GM19239 (cell line): ENCODE measurements at regions not wholly inside any gene's neighbourhood (a gene's known extent, or its start where the extent isn't known, plus 50 kb on each side); places are given as distances from the start of the nearest gene placed in this dataset.
A peak's percentile ranks its signal among the peaks of the same experiment; 100 is the strongest.
"Not testable (repeated sequence)": the region's sequence is repeated elsewhere in the genome, so short reads cannot be mapped to it uniquely, and the experiment has no call there.

Experiments
- DNase-seq: peaks from one replicate; pipeline ENCODE4 v3.0.0; 2011; ENCODE audit warnings: low spot score; ENCODE audit not compliant: insufficient read length
- FAIRE-seq: peaks from 2 replicates; lab custom pipeline; 2011; peaks lifted over from hg19 to GRCh38; lab: Jason Lieb, UNC

GRCh38 chr6:144390202-144390601, 105.1 kb downstream of the UTRN start:
- FAIRE-seq (no peak), DNase-seq (no peak)

DNA sequence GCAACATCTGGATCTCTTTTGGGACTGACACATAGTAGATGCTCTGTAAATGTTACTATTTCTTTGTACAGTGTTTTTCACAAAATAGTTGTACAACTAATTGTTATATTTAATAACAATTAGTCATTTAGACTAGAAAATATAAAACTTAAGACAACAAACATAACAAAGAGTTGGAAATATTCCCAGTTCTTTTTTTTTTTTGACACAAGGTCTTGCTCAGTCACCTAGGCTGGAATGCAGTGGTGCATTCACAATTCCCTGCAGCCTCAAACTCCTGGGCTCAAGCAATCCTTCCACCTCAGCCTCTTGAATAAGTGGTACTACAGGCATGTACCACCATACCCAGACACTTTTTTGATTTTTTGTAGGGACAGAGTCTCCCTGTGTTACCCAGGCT, 105.8 kb downstream of the UTRN start:
- no peak for DNase-seq
- no peak for FAIRE-seq

GRCh38 chr6:144392536-144392935, 107.4 kb downstream of the UTRN start:
- DNase-seq = no peak
- FAIRE-seq = no peak

- FAIRE-seq = no peak
- DNase-seq = no peak
Observed at GRCh38 chr6:144394210-144394609, 109.1 kb downstream of the UTRN start.

DNA sequence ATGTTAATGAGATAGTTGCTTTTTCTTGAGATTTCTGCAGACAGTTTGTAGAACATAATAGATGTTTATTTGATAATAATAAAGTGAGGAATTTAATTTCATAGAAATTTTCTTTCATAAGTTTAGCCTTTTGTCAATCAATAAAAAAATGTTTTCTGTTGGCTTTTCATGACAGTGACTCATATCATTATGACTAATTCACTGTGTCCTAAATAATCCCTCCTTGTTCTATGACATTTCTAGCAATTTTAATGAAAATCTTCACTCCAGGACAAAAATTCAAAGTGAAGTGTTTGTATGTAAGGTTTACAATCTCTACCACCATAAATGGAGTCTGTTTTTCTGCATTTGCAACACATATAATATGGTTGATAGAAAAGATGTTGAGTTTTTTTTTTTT, 109.9 kb downstream of the UTRN start:
- DNase-seq = no peak
- FAIRE-seq = no peak

DNA sequence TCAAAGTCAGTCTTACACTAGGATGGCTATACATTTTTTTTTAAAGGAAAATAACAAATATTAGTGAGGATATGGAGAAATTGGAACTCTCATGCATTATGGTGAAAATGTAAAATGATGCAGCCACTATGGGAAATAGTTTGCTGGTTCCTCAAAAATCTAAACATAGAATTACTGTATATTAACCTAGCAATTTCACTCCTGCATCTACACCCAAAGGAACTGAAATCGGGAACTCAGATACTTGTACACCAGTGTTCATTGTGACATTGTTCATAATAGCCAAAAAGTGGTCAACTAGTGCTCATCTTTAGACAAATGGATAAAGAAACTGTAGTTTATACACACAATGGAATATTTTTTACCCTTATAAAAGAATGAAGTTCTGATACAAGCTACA, 110.7 kb downstream of the UTRN start:
- FAIRE-seq (peak; percentile 35), DNase-seq (no peak)

DNA sequence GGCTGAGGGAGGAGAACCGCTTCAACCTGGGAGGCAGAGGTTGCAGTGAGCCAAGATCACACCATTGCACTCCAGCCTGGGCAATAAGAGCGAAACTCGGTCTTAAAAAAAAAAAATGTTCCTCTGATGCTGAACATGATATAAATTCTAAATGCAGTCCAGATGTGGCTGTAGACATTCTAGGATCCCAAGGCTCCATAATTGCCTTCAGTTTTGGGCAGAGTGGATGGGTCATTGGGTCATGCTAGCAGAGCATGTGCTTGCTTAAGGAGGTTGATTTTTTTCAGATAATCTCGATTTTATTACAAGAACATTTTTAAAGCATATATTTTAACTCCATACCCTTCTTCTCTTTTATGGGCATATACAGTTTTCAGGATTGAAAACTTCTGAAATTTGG, 112.0 kb downstream of the UTRN start:
- DNase-seq (no peak), FAIRE-seq (no peak)

GRCh38 chr6:144400321-144400720, 115.2 kb downstream of the UTRN start:
- DNase-seq (no peak), FAIRE-seq (no peak)

- no peak for DNase-seq
- FAIRE-seq = no peak
Observed at GRCh38 chr6:144401736-144402733, 116.9 kb downstream of the UTRN start.

DNA sequence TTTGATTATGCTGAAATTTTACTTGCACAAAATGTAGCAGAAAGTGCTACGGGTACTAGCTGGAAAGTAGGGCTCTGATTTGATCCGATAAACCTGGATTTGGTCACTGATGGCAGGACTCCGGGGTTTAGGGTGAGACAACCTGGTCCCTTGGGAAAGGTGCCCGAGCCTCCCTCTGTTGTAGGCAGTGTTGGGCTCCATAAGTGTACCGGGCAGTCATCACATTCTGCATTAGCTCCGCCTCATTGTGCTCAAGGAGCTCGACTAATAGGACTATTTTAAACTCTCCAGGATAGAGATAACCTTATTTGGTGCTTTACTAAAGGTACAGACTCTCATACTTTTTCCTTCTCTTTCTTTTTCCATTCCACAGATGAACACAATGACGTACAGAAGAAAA, 117.6 kb downstream of the UTRN start:
- FAIRE-seq = no peak
- no peak for DNase-seq

DNA sequence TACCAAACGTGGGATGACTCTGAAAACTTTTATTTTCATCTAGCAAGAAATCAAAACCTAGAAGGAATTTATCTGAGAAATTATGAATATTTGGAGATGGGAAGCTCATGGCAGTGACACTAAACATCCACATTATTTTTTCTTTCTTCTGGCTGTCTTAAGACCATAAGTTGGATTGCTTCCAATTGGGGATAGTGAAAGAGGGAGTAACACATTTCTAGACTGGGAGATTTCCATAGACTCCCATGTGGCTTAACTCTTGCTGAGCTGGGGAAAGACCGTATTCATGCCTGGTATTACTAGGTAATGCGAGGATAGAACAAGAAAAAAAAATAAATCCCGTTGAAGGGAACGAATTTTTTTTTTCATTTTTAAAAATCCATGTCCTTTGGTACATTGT, 120.0 kb downstream of the UTRN start:
- FAIRE-seq (no peak), DNase-seq (no peak)

DNA sequence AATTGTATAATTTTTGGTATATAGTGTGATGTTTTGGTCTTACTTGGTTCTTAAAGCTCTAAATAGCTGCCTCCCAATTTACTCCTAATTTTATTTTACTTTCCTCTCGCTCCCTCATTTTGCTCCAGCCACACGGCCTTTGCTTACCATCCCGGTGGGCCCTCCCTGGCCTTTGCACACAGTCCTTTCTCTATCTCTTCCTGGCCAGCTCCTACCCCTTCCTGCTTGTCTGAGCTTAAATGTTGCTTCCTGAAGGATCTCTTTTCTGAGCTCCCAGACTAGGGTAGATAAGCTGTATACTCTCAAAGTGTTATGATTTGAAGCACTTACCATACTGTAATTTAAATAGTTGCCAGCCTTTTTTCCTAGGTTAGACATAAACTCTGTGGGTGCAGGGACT, 121.7 kb downstream of the UTRN start:
- FAIRE-seq (no peak), DNase-seq (no peak)

DNA sequence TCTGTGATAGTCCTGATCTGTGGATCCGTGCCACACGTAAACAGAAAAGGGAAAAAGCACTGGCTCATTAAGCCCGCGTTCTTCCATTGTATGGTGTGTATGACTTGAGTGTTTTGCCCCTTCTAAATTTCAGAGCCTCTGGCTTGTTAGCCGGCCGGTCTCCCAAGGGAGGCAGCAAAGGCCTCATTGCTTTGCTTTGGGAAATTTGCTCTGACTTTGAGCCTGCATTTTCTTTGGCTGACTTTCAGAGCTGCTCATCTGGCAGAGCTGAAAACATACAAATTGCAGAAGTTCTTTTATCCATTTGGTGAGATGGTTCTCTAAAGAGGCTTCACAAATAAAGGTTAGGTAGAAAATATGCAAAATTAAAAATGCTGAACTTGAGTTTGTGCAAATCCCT, 123.0 kb downstream of the UTRN start:
- no peak for DNase-seq
- no peak for FAIRE-seq

GRCh38 chr6:144410059-144410458, 124.9 kb downstream of the UTRN start:
- FAIRE-seq = no peak
- DNase-seq = no peak

- not testable (repeated sequence) for FAIRE-seq, DNase-seq
Observed at GRCh38 chr6:144410574-144410973, 125.4 kb downstream of the UTRN start.

DNA sequence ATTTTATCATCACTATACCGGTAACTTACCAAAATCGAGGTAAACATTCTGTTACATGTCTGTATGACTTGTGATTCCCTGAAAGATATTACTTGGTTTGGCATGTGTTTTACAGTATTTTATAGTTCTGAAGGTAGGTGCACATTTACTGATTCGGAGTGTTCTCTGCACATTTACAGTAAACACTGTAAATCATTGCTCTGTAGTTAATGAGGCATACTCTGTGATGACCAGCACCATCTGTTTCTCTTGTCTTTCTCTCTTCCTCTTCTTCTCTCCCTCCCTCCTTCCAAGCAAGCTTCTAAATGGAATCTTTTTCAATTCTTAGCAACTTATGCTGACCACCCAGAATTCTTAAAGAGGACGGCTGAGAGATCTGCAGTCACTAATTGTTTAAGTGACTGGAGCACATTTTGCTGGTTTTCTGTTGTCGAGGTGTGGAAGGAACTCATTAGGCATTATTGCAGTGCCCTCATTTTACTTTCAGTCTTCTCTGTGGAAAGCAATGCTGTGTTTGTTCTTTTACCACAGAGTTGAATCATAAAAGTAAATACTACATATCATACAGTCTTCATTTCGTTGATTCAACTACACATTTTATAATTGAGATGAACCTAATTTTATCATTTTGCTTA, 126.5 kb downstream of the UTRN start:
- no peak for DNase-seq
- peak; percentile 78 for FAIRE-seq

- no peak for DNase-seq
- no peak for FAIRE-seq
Observed at GRCh38 chr6:144413418-144413817, 128.3 kb downstream of the UTRN start.

GRCh38 chr6:144415014-144415413, 129.9 kb downstream of the UTRN start:
- no peak for DNase-seq

GRCh38 chr6:144415835-144416237, 130.7 kb downstream of the UTRN start:
- DNase-seq (no peak), FAIRE-seq (no peak)

More at GRCh38 chr6:144415014-144415413, 129.9 kb downstream of the UTRN start:
- FAIRE-seq = no peak

GRCh38 chr6:144416244-144416643, 131.1 kb downstream of the UTRN start:
- no peak for FAIRE-seq
- no peak for DNase-seq

DNA sequence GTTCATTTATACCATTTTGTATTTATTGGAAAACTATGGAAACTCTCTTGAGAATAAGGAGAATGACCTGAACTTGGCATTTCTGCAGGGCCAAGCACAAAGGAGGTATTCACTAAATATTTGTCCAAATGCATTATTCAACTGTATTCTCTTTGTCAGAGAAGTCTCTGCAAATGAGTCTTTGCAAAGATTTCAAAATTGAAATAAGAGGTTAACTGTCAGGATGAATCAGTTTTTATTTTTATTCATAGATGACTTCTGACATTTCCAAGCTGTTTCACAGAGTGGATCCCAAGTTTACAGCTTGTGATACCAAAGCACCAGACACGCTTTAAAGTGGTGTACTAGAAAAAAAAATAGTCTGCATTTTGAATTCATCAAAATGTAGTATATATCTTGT, 131.6 kb downstream of the UTRN start:
- DNase-seq (no peak), FAIRE-seq (no peak)
